HG02885 (cell line): ENCODE measurements at regions not wholly inside any gene's neighbourhood (a gene's known extent, or its start where the extent isn't known, plus 50 kb on each side); places are given as distances from the start of the nearest gene placed in this dataset.
"Not testable (repeated sequence)": the region's sequence is repeated elsewhere in the genome, so short reads cannot be mapped to it uniquely, and the experiment has no call there.

Source experiments
- ATAC-seq: cut with Tn5 transposase; IDR thresholded peaks from one replicate; pipeline ENCODE4 v1.9.1; 2021; ENCODE audit warnings: mild to moderate bottlenecking; ENCODE audit not compliant: unreplicated experiment, poor library complexity

- no peak for ATAC-seq
Measured at GRCh38 chr4:72805284-72805683, 236.3 kb upstream of the ADAMTS3 start.

DNA sequence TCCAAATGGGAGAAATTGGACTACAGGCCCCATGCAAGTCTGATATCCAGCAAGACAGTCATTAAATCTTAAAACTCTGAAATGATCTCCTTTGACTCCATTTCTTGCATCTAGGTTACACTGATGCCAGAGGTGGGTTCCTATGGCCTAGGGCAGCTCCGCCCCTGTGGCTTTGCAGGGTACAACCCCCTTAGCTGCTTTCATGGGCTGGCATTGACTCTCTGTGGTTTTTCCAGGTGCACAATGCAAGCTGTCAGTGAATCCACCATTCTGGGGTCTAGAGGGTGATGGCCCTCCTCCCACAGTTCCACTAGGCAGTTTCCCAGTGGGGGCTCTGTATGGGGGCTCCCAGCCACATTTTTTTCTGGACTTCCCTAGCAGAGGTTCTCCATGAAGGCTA is 228.5 kb upstream of the ADAMTS3 start:
- ATAC-seq = no peak

- ATAC-seq = no peak
Measured at GRCh38 chr4:72791054-72791453, 222.0 kb upstream of the ADAMTS3 start.

DNA sequence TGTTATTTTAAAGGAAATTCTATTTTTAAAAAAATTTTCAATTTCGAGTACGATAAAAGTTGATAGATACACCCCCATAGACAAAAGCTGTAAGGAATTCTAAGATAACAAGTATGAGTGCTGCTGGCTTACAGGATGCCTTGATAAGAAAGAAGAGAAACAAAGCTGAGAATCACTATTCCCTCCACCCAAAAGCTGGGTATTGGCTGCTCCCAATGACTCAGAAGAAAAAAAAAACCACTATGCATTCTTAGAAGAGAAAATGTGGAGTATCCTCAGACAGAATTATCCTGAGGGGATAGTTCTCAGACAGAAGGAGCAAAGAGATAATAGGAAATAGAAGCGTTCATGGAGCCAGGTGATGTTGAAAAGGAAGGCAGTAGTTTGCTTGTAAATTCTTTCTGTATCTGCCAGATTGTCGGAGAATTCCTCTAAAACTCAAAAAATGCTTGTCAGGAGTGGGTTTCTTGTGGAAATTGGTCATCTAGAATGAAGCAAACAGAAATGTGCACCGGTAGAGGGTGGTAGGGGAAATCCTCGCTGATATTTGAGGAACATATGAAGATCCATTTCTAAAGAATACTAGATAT is 217.5 kb upstream of the ADAMTS3 start:
- no peak for ATAC-seq

- ATAC-seq = no peak
Measured at GRCh38 chr4:72779241-72779640, 210.2 kb upstream of the ADAMTS3 start.

DNA sequence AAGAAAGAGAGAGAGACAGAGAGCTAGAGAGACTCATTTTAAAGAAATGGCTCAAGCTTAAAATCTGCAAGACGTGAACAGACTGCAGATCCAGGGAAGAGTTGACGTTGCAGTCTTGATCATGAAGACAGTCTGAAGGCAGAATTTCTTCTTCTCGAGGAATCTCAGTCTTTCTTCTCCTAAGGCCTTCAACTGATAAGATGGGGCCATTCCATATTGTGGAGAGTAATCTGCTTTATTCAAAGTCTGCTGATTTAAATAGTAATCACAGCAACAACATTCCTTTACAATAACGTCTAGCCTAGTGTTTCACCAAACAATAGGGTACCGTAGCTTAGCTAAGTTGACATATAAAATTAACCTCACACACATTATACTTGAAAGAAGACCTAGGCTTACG is 208.4 kb upstream of the ADAMTS3 start:
- no peak for ATAC-seq

GRCh38 chr4:72770708-72771107 is 201.7 kb upstream of the ADAMTS3 start:
- no peak for ATAC-seq

DNA sequence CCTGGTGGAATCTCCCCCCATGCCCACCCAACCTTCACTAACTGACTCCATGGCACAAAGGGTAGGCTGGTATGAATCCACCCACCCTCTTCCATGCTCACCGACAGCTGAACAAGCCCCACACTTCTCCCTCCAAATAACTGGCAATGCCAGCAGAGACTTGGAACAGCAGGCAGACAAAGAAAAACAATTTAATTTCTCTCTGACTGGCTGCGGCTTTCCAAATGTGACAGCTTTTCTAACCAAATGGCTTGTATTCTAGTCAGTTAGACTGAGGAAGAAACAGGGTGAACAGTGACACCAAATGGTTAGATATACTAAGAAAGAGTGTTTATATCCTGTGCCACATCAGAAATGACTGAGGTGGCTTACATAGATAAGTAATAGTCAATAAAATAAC is 199.3 kb upstream of the ADAMTS3 start:
- no peak for ATAC-seq

DNA sequence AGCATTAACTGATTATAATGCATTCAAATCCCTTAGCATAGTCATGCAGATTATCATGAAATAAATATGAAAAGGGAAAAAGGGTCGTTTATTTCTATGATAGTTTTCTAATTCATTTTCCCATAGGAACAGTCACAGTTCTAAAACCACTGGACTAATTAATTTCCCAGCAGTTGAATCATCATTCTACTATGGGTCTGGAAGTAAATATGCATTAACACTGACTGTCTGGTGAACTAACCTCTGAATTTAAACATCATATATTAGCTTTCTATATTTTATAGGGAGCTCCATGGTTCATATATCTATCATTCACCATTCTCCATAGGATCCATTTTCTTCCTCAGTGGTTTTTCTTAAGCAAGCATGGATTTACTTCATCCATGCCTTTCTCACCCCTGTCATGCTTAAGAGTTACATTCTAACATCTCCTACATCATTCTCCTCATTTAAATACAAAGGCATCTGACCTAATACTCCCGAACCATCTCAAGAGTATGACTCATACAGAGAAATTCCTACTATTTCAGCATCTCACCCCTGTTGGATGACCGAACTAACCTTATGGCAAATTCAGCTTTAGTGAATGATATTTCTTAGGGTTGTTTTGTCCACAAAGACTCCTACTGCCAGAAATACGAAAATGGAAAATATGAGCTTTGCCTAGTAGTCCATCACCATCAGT is 198.7 kb upstream of the ADAMTS3 start:
- ATAC-seq = no peak

GRCh38 chr4:72765788-72766187 is 196.8 kb upstream of the ADAMTS3 start:
- ATAC-seq = not testable (repeated sequence)

GRCh38 chr4:72761368-72762038 is 192.5 kb upstream of the ADAMTS3 start:
- ATAC-seq = no peak

DNA sequence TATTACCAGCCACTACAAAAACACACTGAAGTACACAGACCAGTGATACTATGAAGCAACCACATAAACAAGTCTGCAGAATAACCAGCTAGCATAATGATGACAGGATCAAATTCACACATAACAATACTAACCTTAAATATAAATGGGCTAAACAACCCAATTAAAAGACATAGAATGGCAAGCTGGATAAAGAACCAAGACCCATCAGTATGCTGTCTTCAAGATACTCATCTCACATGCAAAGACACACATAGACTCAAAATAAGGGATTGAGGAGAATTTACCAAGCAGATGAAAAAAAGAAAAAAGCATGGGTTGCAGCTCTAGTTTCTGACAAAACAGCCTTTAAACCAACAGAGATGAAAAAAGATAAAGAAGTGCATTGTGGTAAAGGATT is 184.4 kb upstream of the ADAMTS3 start:
- ATAC-seq = not testable (repeated sequence)

DNA sequence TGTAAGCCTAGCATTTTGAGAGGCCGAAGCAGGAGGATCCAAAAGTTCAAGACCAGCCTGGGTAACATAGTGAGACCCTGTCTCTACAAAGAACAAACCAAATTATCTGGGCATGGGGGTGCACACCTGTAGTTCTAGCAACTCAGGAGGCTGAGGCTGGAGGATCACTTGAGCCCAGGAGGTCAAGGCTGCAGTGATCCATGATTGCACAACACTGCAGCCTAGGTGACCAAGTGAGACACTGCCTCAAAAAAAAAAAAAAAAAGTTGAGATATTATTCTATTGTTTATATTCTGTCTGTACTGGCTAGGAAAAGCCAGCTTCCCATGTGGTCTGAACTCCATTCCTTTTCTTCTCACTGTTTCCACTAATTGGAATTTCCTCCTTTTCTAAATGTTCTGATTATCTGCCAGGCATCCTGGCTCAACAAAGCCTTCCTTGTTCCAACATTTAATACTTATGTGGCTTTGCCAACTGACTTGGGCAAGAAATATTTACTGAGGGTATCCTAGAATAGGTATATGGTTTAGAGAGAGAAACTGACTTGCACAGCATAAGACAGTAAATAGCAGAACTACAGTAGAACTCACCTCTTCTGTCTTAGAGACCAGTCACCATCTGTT is 175.2 kb upstream of the ADAMTS3 start:
- no peak for ATAC-seq

GRCh38 chr4:72743078-72743477 is 174.1 kb upstream of the ADAMTS3 start:
- no peak for ATAC-seq

DNA sequence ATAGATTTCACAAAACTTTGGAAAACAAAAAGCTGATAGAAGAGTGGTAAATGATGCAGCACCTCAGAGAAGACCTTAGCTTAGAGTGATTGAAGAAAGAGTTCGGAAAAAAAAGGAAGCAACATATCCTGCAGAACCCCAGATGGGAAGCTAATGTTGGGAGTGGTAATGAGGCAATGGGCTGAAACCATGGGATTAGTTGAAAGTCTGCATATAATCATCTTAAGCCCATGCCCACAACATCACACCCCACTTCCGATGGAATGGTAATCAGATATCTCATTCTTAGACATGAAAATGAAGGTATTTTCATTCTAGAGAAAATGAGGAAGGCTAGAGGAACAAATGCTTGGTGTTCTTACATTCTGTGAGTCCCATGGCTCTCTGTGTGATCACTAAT is 146.3 kb upstream of the ADAMTS3 start:
- no peak for ATAC-seq

- no peak for ATAC-seq
Measured at GRCh38 chr4:72714482-72715279, 145.7 kb upstream of the ADAMTS3 start.

GRCh38 chr4:72712997-72713396 is 144.0 kb upstream of the ADAMTS3 start:
- no peak for ATAC-seq

- no peak for ATAC-seq
Measured at GRCh38 chr4:72709475-72709874, 140.5 kb upstream of the ADAMTS3 start.

- no peak for ATAC-seq
Measured at GRCh38 chr4:72706684-72707083, 137.7 kb upstream of the ADAMTS3 start.

DNA sequence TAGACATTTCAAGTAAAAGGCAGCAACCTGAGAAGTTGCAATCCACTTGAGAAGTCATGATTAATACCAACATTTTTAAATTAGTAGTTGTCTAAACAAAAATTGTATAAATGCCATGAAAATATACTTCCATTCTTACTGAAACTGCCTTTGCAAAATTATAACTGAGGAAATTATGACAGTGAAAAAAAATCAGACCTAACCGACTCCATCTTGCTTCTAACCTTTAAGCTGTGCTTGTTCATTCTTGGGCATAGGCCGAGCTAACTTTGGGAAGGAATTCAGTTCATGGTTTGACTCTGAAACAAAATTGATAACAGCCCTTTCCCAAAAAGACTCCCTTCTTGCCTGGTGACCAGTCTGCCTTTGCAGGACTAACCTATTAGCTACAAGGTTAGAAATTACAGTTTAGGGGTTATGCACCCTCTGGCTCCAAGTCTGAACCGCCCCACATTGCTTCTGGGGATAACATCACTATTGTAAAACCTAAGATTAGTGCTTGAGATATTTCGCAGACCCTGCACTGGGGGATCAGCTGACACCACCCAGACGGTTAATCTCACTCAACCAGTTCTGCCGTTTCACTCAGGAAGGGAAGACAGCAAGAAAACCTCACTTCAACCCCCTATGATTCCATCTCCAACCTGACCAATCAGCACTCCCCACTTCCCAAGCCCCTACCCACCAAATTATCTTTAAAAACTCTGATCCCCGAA is 136.1 kb upstream of the ADAMTS3 start:
- not testable (repeated sequence) for ATAC-seq
